NCI-H69 (cell line): ENCODE measurements at regions not wholly inside any gene's neighbourhood (a gene's known extent, or its start where the extent isn't known, plus 50 kb on each side); places are given as distances from the start of the nearest gene placed in this dataset.

ENCODE experiments used
- DNase-seq: peaks from one replicate; lab custom pipeline; 2025; lab: John Stamatoyannopoulos, UW

GRCh38 chr4:183563874-183564273, 59.0 kb downstream of the ING2 start:
- DNase-seq = peak; percentile 25

GRCh38 chr4:183571350-183571941, 66.6 kb downstream of the ING2 start:
- DNase-seq = peak; percentile 60

DNA sequence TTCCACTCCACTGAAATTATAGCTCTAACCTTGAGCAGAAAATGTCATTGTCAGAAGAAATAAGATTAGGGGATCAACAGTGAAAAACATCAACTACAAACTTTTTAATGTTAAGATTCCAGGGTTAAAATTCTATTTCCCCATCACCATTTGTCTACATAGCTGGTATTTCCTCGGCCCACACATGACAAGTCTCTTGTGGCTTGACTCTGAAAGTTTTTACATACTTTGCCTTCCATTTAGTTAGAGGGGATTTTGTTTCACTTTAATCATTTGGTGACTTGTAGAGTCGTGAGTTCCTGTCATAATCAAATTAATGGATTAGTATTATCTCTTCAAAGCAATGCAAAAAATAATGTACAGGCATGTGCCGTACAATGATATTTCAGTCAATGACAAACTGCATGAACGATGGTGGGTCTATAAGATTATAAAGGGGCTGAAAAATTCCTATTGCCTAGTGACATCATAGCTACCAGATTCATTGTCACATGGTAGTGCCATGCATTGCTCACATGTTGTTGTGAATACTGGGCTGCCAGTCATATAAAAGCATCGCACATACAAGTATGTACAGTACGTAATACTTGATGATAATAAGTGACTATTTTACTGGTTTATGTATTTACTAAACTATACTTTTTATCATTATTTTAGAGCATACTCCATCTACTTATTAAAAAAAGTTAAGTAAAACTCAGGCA, 72.0 kb downstream of the ING2 start:
- no peak for DNase-seq

DNA sequence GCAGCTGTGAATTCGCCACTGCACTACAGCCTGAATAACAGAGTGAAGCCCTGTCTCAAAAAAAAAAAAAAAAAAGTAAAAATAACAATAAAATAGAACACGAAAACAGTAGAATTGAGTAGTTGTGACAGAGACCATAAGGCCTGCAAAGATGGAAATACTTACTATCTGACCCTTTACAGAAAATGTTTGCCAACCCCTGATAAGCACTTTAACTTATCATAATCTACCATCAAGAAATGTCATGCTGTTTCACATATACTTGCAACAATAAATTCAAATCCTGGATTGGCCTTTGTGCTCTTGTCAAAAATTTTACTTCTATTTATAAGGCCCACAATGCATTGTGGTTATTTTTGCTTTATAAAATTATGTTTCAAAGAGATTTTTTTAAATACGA, 75.5 kb downstream of the ING2 start:
- no peak for DNase-seq

DNA sequence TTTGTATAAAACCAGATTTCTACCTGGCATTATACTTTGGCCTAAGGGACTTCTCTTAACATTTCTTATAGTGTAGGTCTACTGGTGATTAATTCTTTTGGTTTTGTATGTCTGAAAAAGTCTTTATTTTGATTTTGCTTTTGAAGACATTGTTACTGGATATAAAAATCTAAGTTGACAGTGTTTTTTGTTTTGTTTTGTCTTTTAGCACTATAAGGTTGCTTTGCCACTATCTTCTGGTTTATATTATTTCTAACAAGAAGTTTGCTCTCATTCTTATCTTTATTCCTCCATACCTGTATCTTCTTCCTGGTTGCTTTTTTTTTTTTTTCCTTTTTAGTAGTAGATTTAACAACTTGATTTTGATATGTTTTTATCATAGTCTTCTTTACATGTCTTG, 76.0 kb downstream of the ING2 start:
- no peak for DNase-seq

- no peak for DNase-seq
These were observed 72.2 kb downstream of the RWDD4 start for GRCh38 chr4:183586824-183587223.

GRCh38 chr4:183588169-183588675, 70.8 kb downstream of the RWDD4 start:
- DNase-seq = peak; percentile 32

- DNase-seq = no peak
These were observed 70.3 kb downstream of the RWDD4 start for GRCh38 chr4:183588691-183589090.

GRCh38 chr4:183589461-183590099, 69.4 kb downstream of the RWDD4 start:
- DNase-seq = no peak
